ENCODE measurements at regions not wholly inside any gene's neighbourhood (a gene's known extent, or its start where the extent isn't known, plus 50 kb on each side); places are given as distances from the start of the nearest gene placed in this dataset.

DNA sequence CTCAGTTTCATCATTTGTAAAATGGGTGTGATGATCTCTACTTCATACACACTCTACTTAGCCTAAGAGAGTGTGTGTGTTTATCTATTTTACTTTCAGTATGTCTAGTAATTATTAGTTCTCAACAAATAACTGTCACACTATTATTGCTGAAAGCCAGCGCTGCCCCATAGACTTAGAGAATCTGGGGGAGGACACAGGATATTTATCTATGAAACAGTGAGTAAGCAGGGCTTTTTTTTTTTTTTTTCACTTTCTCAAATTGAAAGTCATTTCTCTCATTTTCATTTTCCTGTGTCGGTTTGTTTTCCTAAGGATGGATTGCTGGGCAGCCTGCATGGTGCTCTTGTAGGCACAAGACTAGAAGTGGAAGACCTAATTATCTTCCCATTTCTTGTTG, 248.4 kb upstream of the RPS23 start:
- TF ChIP-seq, protein P1, sequence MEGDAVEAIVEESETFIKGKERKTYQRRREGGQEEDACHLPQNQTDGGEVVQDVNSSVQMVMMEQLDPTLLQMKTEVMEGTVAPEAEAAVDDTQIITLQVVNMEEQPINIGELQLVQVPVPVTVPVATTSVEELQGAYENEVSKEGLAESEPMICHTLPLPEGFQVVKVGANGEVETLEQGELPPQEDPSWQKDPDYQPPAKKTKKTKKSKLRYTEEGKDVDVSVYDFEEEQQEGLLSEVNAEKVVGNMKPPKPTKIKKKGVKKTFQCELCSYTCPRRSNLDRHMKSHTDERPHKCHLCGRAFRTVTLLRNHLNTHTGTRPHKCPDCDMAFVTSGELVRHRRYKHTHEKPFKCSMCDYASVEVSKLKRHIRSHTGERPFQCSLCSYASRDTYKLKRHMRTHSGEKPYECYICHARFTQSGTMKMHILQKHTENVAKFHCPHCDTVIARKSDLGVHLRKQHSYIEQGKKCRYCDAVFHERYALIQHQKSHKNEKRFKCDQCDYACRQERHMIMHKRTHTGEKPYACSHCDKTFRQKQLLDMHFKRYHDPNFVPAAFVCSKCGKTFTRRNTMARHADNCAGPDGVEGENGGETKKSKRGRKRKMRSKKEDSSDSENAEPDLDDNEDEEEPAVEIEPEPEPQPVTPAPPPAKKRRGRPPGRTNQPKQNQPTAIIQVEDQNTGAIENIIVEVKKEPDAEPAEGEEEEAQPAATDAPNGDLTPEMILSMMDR (IDR thresholded peaks at IDR 0.05; ENCODE audit: low read depth, low read length) = no peak
- no peak for TF ChIP-seq EZH2phosphoT487 (IDR thresholded peaks at IDR 0.05; ENCODE audit: low read depth)
